Hematopoietic multipotent progenitor cell treated with erythropoietin and hydrocortisone succinate and interleukin-3 and kit ligand, for 6 days (in vitro differentiated cells): ENCODE measurements at regions not wholly inside any gene's neighbourhood (a gene's known extent, or its start where the extent isn't known, plus 50 kb on each side); places are given as distances from the start of the nearest gene placed in this dataset.

Experiments
- DNase-seq: peaks from one replicate; pipeline ENCODE4 v3.0.0-alpha.2; 2015

GRCh38 chr2:15701991-15702390, 110.3 kb downstream of the DDX1 start:
- no peak for DNase-seq

DNA sequence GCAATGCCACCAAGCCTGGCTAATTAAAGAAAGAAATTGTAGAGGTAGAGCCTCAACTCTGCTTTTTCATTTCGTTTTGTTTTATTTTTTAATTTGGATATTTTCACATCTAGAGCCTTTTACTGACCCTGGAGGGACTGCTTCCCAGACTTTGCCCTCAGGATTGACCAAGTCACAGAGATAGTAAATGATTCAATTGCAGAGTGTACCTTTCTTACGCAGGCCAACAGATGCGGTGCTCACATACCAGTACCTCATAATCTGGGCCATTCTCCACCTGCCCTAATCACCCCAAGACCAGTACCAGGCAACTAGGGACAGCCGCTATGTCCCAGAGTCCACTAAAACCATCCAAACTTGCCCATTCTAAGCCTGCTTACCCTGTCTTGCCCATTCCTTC, 110.8 kb downstream of the DDX1 start:
- DNase-seq = no peak

DNA sequence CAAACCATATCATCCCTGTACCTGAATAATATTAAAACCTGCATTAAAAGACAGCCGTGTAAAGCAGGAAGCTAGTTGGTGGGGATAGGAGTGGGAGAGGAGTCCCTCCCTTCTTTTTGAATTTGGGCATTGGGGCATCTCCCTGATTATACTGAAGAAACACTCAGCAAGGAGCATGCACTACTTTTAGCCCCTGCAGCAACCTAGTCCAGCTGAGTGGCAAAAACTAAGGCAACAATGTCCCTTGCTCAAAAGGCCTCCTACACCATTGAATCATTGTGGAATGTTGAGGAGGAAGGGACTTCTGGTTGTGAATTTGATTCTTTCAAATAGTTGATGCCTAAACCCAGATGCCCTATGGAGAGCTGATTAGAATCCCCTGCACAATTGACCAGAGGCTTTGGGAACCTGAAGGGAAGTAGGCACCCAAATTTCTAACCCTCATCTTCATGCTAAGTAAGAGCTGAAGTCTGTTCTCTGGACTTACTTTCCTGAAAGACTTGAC, 111.7 kb downstream of the DDX1 start:
- no peak for DNase-seq

GRCh38 chr2:15704086-15704787, 112.6 kb downstream of the DDX1 start:
- no peak for DNase-seq

DNA sequence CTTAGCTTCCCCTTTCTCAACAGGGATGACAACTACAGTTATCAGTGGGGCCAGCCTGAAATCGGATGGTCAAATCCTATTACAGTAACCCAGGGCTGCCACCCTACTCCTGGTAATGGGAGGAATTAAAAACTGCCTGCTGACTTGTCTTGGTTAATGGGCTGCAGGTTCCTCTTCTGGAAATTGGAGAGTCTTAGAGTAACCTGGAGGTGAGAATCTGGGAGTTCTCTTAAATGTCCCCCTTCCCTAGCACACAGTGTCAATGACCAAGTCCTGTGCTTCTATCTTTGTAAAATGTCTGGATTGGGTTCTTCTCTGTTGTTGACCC, 113.1 kb downstream of the DDX1 start:
- DNase-seq = no peak

DNA sequence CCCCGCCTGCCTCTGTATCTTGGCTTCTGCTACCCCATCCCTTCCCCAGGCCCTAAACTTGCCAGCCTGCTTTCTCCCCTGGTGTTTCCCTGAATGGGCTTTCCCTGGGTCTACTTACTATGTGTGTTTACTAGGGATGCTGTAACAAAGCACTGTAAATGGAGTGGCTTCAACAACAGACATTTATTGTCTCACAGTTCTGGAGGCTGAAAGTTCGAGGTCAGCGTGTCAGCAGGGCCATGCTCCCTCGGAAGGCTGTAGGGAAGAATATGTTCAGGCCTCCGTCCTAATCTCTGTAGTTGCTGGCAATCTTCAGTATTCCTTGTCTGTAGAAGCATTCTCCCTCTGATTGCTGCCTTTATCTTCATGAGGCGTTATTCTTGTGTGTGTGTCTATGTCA, 113.6 kb downstream of the DDX1 start:
- no peak for DNase-seq

- no peak for DNase-seq
These were observed 114.2 kb downstream of the DDX1 start for GRCh38 chr2:15705839-15706386.

DNA sequence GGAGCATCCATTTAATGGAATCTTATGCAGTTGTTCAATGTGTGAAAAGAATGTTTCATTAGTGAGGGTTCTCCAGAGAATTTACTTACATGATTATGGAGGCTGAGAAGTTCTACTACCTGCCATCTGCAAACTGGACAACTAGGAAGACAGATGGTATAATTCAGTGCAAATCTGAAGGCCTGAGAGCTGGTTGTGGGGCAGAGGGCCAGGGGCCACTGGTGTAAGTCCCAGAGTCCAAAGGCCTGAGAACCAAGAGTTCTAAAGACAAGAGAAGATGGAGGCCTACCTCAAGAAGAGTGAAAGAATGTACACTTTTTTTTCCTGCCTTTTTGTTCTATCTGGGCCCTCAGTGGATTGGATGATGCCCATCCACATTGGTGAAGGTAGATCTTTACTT, 114.8 kb downstream of the DDX1 start:
- DNase-seq = no peak

DNA sequence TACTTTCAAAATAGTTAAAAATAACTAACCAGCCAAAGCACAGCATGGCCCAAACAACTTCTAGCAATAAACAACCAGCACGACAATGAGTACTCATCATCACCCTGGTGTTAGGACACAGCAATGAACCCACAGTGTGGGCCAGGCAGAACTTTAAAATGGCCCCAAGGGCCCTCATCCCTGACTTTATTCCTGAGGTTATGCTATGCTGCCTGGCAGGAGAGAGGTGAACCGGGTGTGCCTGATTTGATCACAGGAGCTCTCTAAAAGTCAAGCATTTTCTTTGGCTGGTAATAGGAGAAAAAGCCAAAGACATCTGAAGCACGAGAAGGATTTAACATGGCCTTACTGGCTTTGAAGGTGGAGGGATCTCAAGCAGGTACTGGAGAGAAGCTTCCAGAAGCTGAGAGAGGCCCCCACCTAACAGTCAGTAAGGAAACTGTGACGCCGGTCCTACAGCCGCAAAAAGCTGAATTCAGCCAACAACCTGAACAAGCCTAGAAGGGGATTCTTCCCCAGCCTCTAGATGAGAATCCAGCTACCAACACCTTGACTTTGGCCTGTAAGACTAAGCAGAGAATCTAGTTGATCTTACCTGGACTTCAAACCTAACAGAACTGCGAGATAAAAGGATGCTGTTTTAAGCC, 115.4 kb downstream of the DDX1 start:
- no peak for DNase-seq

DNA sequence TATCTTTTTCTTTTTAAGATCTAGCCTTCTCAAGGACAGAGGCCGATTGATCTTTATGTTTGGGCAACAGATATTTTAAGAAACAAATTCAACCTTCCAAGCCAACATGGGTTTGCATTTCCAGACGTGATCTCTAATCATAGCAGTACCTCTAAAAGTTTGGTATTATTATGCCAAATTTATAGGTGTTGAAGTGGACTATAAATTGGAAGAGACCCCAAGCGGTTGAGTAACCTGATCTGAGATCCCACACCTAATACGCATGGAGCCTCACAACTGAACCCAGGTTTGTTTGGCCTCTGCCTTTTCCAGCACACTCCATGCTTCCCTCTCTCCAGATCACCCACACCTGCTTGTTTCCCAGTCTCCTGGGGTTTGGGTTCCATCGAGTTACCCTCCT, 116.5 kb downstream of the DDX1 start:
- no peak for DNase-seq

DNA sequence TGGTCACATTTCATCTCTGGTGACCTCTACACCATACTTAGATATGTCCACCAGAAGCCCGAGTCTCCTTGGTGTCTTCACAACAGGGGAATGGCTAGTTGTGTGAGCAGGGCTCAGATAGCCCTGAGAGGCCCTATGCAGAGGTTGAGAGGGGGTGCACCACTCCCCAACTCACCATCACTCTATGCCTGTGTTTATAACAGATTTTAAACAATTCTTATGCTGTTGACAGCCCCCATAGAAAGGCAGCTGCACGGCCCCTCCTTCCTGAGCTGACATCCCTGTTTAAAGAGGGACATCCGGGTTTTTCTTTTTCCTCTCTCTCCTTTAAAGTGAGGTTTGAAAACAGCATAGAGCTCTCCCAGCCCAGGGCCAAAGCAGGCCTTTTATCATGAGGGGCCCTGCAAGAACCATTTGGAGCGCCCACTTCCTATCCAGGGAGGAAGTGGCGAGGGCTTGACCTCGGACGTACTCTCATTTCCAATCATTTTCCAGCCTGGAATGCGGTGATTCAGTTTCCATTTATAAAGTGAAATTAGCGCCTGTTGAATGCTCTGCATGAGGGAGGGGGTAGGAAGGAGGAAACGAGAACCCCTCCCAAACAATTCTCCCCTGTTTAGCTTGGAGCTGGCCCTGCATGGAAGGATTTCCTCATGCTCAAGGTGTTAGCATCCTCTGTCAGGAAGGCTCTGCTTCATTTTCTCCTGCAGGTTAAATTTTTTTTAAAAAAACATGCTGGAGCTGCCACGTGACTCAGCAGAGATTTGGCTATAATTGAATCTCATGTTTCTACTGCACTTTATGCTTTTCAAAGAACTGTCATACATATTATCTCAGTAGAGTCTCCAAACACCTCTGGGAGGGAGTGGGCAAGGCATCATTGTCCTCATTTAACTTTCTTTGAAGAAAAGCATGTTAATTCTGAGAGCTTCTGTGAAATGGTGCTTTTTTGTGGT, 117.5 kb downstream of the DDX1 start:
- no peak for DNase-seq

DNA sequence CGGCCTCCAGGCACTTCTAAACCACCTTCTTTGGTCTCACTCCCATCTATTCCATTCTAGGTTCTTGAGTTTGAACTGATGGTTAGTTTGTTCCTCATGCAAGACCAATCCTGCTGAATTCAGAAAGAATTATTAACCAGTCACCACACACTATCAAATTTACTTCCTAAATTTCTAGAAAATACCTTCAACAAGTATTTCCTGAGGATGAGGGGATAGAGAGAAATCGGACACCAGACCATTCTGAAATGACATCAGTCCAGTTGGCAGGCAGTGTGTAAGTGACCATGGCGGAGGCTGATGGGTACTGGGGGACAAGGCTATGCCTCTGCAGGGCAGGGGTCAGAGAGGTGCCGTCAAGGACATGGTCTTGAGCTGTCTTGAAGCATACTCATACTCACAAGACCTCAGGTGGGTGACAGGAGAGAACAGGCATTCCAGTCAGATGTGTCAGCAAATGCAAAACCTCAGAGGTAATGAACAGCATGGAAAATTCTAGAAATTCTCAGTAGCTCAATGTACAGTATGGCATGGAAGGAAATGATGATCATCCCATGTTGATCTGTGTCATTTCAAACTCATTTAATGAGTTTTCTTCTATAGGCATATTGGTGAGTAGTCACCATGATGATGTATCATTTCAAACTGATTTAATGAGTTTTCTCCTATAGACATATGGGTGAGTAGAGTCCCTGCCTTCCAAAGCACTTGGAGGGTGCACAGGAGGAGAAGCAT, 119.6 kb downstream of the DDX1 start:
- no peak for DNase-seq

- no peak for DNase-seq
These were observed 121.1 kb downstream of the DDX1 start for GRCh38 chr2:15712551-15713342.

DNA sequence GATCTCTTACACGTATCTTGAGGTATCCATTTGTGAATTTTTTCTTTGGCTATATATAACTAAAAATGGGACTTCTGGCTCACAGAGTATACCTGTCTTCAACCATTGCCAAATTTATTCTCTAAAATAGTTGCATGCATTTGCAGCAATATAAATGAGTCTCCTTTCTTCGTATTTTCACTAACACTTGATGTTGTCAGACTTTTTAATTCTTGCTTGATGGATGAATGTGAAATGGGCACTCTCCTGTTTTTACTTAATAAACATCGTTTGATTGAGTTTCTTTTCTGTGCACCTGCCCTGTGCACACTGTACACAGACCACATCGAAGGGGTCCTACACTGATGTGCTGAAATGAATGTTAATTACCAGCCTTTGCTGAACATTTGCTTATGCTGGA, 121.8 kb downstream of the DDX1 start:
- DNase-seq = no peak

DNA sequence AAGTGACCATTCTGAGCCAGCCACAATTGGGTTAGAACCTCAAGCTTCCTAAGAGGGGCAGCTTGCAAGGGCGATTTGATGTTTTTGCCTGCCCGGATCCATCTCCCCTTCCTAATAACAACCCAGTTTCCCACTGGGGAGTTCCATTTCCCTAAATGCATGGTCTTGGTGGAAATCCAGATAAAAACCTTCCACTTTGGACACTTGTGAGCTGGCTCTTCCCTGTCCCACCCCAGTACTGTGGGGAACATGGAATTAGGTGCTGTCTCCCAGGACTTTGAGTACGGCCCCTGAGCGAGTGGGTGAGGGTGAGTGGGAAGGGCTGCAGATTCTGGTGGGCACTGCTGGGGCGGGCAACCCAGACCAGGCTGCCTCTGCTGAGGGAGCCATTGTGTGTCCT, 122.3 kb downstream of the DDX1 start:
- no peak for DNase-seq

DNA sequence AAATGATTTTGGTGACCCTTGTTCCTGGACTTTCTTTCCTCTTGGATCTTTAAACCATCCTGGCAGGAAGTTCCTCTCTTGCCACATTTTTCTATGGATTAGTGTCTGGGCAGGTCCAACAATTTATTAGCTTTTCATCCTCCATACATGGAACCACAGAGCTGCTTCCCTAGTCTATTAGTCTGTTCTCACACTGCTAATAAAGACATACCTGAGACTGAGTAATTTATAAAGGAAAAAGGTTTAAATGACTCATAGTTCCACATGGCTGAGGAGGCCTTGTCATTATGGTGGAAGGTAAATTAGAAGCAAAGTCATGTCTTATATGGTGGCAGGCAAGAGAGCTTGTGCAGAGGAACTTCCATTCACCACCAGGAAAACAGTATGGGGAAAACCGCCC, 122.9 kb downstream of the DDX1 start:
- DNase-seq = no peak

GRCh38 chr2:15715596-15715995, 123.9 kb downstream of the DDX1 start:
- no peak for DNase-seq

DNA sequence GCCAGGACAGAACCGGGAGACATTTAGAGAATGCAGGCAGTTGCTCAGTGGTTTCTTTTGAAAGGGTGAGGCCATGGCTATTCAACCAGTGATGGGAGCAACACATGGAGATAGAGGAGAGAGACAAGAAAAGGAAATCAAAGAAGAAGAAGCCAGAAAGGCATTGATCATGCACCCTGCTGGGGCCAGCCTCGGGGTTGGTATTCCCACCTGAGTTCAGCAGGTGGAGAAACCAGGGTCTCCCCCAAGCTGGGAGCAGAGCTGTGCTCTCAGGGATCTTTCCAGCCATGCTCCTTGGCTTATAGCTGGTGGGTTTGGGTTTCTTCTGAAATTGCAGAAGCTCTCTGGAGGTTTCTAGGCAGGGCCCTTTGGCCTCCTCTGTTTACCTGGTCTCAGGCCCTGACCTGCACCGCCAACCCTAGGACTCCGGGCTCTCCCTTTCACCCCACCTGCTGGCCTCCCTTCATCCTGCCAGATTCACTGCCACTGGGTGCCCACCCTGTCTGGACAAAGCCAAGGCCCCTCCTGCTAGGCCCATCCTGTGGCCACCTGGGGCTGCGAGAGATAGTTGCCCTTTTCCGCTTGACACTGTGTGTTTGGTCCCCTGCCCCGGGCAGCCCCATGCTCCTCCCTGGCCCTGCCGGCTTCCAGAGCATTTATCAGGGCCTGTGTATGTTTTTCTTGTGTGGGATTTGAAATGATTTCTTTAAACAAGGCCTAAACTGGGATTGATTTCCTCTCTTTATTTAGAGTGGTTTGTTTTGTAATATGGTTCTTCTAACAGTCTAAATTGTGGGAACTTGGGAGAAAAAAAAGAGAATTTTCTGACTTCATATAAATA, 126.7 kb downstream of the DDX1 start:
- DNase-seq = no peak

- no peak for DNase-seq
These were observed 127.3 kb downstream of the DDX1 start for GRCh38 chr2:15718944-15719323.

- DNase-seq = no peak
These were observed 128.1 kb downstream of the DDX1 start for GRCh38 chr2:15719566-15720313.
